SIG-M5 (cell line): ENCODE measurements at regions not wholly inside any gene's neighbourhood (a gene's known extent, or its start where the extent isn't known, plus 50 kb on each side); places are given as distances from the start of the nearest gene placed in this dataset.

Experiments used
- DNase-seq: peaks from one replicate; lab custom pipeline; 2025; lab: John Stamatoyannopoulos, UW

DNA sequence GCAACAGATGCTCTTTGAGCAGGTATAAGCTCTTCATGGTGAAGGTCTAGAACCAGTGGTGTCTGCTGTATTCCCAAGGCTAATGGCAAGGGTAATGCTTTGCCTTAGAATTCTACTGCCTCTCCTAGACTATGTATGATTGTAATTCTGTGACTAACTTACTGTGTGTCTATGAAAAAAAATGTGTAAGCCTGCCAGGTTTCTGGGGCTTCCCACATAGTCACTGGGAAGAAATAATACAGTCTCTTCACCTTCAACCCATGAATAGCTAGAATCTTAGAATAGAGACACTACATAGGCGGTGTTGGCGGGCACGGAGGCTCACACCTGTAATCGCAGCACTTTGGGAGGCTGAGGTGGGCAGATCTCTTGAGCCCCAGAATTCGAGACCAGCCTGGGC, 84.1 kb downstream of the C11orf91 start:
- no peak for DNase-seq

DNA sequence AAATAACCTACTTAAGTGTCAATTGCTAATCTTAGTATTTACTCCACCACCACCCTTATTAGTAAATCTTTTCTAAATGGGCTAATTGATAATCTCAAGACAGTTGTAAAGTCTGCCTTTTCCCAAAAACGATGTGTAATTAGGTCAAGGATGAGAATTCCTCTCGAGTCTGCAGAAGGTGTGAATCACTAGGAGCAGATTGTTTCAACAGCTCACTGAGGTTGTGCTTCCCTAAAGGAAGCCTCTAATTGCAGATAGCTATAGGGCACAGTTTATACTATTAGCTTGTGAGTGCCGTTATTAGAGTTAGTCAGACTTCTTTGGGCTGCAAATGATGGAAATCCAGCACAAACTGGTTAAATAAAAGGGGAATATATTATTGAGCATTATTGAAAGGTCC, 84.9 kb downstream of the C11orf91 start:
- DNase-seq: no peak

DNA sequence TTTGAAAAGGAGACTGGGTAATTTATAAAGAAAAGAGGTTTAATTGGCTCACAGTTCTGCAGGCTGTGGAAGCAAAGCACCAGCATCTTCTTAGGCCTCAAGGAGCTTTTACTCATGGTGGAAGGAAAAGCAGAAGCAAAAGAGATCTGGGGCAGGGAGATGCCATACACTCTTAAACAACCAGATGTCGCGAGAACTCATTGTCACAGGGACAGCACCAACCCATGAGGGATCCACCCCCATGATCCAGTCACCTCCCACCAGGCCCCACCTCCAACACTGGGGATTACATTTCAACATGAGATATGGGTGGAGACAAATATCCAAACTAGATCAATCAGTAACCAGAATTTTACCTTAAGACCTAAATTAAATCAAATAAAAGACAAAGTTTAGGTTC, 87.2 kb downstream of the C11orf91 start:
- no peak for DNase-seq

DNA sequence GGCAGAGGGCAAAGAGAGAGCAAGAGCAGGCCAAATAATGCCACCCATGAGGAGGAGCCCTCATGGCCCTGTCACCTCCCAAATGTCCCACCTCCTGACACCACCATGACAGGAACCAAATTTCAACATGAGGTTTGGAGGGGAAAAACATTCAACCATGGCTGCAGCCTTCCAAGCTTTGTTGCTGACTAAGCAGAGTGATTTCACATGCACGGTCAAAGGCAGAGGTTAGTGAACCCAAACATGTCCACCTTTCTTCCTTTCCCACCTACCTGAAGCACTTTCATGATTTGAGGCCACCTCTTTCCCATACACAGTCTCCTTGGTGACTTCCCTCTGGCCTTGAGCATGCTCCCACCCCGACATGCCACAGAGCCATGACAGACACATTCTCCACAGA, 89.7 kb downstream of the C11orf91 start:
- DNase-seq: no peak

DNA sequence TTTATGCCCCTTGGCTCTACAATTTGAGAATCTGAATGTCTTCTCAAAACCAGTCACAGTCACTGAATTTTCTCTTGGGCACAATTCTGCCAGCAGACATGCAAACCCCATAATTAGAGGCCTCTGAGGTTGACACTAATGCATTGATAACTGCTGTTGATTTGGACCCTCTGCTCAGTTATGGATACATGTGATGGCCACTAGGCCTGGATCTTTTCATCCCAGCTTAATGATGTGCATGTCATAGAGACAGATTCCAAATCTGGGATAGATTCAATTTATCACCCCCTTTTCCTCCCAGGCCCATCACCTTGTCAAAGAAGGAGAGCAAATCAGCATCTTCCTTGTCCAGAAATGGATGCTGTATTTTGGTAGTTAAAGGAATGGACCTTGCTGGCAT, 92.2 kb downstream of the C11orf91 start:
- no peak for DNase-seq

DNA sequence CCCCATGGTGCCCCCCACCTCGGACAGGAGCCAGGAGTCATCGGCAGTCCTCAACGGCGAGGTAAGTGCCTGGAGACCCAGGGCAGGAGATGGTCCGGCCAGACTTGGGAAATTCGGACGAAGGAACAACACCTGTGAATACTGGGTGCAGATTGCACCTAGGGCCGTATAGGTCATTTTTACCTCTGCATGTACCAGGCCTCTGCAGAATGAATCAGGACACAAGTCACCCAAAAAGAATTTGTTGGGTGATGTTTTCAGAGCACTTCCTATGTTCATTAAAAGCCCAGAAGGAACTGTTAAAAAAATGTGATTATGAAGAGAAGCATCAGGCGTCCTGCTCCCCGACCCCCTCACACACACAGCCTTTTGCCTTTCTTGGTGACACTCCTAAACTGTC, 93.9 kb downstream of the C11orf91 start:
- no peak for DNase-seq

DNA sequence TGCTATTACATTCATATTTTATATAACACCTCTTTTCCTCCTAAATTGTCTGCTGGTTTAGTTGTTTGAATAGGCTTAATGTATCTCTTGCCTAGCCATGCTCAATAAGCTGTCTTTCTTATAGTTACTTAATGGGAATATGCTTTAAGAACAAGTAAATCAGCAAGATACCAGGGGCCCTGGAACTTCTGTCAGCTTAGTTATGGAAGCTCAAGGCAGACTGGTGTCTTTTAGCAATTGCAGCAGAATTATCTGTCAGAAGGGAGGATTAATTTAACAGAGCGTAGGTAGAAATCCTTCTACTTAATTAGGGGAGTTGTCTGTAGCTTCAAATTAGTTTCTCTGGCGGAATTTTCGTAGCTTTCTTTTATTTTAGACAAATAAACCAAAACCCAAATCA, 94.9 kb downstream of the C11orf91 start:
- no peak for DNase-seq

DNA sequence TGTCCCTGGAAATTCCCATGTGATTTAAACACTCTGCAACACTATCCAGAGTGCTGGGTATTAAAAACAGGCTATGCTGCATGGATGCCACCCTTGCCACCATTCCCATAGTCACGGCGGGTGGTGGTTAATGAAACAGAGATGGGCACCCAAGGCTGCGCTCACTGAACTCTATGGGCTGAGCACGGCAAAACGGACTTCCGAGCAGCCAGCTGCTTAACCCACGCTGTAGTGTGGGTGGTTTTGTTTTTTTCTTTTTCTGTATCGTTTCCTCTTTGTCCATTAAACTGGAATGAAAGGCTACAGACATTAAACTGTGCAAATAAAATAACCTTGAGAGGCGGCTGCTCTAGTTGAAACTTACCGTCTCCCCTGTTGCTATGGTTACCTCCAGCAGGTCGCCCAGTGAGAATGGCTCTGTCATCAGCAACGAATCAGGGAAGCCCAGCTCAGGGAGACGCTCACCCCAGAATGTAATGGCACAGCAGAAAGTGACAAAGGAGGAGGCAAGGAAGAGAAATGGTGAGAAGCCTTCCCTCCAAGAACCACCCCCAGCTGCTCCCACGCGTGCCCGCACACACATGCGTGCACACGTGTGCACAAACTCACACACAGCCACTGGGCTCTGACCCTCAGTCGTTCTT, 102.1 kb downstream of the C11orf91 start:
- DNase-seq: no peak

DNA sequence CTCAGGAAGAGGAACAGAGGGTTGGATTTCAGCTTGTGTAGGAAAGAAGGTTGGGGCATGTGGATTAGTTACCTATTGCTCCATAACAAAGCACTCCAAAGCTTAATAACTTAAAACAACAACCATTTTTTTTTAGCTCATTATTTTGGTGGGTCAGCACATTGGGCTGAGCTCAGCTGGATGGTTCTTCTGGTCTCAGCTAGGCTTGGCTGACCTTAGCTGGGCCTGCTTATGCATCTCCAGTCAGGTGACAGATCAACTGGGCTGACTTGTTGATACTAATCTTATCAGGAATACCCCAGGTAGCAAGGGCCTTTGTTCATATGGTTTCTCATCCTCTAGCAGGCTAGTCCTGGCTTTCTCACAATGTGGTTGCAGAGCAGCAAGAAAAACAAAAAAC, 106.4 kb downstream of the C11orf91 start:
- no peak for DNase-seq

DNA sequence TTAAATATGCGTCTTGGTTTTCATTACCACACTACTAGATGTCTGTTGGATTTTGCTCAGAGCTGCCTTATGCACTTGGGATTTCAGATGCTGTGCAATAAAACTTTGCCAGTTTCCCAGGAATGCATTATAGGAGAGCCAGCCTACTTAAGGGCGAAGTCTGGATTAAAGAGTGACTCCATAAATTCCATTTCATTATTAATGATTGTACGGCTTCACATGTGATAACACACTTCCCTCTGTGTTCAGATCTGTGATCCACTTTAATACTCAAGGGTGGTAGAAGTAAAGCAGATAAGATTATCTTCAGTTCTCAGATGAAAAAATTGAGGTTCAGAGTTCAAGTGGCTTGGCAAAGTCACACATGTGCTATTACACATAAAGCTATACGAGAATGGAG, 110.2 kb downstream of the C11orf91 start:
- no peak for DNase-seq

DNA sequence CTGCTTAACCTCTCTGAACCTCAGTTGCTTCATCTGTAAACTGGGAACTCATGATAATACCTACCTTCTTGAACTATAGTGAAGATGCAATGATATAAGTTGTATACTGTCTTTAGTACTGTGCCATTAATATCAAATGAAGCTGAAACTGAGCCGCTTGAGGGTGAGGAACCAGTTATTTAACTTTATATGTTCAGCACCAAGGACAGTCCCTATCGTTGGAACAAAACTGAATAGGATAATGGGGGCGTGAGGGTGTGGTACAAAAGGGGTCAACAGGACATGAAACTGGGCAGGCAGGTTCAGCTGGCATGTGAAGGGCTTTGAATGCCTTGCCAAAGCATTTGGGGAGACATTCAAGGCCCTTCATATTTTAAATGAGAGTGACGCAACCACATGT, 112.6 kb downstream of the C11orf91 start:
- no peak for DNase-seq

DNA sequence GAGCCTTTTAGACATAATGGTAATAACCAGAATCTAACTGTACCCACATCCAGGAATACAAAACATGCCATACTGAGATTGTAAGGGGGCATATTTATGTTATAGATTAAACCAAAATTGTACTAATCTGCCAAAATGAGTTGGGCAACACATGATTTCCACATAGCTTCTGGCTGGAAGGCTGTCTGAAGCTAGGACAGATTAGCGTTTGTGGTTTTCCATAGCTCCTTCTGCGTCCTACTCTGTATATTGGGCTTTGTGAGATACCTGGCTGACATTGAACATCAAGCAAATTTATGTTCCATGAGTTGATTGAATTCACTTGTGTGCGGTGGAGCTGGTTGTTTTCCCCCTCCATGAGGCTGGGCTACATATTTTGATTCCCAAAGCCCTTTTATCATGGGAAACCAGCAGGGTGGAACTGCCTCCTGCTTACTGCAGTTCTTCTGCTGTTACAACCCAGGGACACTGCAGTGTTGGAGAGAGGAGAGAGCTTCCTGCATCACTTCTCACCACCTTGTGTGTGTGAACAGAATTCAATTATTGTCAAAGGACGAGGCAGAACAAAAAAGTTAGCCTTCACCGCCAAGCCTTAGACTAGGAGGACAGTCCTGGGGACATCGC, 114.9 kb downstream of the C11orf91 start:
- no peak for DNase-seq

DNA sequence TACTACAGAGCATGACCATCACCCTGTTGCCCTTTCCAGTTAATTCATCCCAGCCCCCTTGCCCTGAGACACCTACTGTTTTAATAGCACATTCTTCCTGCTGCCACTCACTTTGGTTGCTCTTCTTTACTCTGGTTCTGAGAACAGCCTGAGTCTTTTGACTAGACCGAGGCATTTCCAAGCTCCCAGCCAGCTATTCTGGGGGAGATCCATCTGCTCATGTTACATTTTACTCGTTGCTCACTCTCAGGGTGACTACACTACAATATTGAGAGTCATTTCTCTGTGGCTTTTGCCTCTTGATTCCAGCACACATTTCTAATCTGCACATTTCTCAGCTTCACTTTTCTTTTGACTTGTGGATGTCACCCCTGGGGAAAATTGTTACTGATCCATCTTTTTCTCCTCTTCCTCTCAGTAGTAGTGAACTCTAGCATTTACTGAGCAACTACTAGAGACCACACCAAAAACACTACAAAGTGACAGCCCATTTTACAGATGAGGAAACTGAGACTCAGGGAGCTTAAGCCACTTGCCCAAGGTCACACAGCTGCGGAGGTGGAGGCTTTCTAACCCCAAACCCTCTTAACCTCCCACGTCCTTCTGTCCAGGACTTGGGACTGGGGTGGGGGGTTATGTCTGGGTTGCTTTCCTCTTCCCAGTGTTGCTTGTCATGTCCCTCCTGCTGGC, 117.8 kb downstream of the C11orf91 start:
- no peak for DNase-seq

DNA sequence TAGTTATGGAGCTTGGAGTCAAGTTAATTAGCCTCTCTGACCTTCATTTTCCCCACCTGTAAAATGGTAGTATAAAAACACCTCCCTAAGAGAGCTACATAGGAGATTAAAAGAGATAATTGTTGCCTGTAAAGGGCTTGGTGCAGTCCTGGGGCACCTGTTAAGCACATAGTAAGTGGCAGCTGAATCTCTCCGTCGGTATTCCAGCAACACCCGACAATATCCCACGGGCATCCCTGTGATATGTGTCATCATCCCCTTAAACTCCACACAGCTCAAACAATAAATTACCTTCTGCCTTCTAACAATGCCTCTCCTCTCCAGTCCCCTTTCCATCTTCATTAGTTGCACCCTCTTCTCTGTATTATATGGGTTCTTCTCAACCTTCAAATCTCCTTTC, 121.5 kb downstream of the C11orf91 start:
- DNase-seq: no peak

DNA sequence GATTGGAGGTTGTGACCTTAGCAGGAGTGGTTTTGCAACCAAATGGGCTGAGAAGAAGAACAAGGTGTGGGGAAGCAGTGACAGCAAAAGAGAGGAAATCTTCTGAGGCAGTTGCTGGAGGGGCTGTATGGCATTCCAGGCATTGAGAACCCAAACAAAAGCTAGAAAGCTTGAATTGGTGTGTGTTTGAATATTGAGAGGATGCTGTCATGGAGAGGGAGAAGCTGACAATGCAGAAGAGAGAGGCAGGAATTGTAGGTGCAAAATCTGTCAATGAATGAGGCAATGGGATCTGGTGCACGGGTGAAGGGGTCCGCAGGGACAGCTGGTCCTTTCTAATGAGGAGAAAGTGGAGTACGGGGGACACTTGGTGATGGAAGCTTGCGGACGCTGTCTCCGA, 123.4 kb downstream of the C11orf91 start:
- DNase-seq: no peak

DNA sequence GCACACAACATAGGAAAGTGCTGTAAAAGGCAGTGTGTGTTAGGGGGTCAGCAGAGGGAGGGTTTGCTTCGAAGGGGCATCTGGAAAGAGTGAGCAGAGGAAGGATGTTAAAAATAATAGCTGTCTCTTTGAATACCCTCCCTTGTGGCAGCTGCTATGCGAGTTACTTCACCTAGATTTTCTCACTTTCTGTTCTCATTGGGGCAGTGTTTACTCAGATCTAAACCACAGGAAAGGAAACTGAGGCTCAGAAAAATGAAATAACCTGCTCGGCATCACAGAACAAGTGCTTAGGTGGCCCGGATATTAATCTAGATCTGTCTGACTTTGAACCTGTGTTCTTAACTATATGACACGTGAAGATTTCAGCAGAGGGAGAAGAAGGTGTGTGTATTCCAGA, 125.3 kb downstream of the C11orf91 start:
- no peak for DNase-seq

DNA sequence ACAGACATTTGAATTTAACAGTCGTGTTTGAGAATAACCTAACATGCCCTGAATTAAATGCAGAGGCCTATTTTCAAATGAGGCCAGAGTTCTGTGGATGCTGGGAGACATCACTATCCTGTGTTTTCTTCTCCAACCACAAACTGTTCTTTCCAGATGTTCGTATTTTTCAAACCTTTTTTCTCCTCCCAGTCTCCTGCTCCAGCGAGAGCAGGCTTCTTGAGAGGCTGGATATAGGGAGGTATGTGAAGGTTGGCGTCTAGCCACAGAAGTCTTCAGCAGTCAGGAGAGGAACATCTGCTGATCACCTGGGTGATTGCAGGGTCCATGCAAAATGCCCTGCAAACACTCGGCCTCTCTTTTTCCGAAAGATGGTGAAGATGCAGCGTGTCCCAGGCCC, 126.3 kb downstream of the C11orf91 start:
- no peak for DNase-seq

DNA sequence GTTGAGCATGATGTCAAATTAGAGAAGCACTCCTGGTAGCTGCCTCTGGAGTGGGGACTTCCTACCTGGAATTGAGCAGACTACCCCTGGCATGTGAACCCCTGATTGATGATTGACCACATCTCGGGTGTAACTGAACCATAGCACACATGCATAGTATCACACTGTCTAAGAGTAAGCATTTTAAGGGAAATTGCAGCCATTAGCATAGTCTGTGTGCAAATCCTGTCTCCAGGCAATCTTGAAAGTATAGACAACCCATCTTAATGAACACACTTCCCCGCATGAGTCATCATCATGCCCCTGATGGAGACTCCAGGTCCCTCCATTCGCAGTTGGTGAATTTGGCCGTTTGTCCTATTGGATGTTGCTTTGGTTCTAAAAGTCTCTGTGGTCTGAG, 131.3 kb downstream of the C11orf91 start:
- no peak for DNase-seq

DNA sequence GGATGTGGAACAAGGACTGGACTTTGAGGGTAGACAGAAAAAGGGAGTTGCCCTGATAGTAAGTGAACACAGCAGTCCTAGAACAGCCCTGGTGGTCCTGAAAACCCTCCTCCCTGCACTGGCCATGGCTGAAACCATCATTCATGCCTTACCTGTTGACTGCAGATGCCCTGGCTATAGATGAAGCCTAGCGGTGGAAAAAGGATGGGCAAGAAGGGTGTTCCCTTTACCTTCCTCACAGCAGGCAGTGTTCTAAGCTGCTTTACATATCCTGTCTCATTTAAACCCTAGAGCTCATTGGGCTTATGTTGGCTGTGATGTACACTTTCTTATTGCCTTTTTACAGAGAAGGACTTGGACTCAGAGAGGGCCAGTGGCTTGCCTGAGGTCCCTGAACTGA, 133.6 kb downstream of the C11orf91 start:
- DNase-seq: no peak

DNA sequence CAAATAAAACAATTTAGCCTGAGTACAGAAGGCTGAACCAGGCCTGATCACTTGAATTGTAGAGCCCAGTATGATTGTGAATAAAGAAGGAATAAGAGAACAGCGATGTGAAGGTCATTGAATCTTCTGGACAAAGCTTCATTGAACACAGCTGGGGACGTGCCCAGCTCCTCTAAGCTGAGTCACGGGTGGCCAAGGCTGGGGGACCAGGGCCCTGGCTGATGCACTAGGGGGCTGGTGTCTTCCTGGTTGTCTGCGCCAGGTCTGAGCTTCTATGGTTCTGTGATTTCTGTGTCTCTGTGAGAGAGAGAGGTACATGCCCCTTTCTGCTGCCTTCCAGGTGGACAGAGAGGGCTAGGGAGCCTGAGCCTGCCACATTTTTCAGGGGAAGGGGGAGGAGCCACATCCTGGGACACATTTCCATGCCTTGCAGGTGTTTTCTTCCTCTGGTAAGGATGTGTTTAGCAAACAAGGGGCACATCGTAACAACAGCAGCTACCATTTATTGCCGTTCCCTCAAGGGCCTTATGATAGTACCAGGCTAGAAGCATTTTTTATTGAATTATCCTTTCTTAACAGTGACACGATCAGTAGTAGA, 135.7 kb downstream of the C11orf91 start:
- no peak for DNase-seq

DNA sequence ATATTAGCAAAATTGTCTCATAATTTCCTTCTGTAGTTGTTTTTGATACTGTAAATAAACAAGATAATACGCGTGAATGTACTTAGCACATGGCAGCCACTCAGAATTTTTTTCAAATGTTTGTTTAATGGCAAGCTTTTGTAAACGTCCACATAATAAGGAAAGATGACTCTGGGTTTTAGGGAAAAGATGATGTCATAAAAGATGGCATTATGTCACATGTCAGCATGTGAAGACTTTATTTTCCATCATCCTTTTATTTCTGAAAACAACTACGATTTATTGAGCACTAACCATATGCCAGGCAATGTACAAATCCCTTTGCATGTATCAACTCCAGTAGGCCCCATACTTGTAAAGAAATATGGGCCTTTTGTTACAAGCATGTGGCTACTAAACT, 139.9 kb downstream of the C11orf91 start:
- no peak for DNase-seq

DNA sequence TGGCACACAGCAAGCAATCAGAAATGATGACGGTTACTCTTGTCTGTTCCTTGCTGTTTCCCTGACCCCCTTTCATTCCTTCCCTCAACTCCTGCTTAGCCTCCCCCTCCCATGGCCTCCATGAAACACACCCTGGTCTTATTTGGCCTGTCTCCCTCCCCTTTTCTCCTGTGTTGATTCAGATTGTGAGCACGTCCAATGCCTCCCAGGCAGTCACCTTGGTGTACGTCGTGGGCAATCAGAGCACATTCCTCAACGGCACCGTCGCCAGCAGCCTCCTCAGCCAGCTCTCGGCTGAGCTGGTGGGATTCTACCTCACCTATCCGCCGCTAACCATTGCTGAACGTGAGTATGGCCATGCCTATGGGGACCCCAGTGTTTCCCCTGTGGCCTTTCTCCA, 141.1 kb downstream of the C11orf91 start:
- no peak for DNase-seq

DNA sequence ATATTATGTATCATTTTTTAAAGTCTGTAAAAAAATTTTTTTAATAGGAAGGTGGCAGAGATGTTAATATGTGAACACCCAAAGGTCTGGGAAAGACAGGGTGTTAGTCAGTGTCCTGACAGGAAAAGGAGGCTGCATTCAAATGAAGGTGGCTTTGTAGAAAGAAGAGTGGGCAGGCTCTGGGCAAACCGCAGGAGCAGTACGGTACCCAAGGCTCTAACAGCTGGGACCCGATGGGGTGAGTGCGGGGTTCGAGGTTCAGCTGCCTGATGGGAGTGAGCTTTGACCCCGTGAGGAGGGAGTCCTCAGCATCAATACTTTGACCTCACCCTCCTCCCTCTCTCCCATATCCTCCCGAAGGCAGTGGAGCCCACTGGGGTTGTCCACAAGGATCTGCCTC, 142.5 kb downstream of the C11orf91 start:
- DNase-seq: no peak
